ENCODE measurements at regions not wholly inside any gene's neighbourhood (a gene's known extent, or its start where the extent isn't known, plus 50 kb on each side); places are given as distances from the start of the nearest gene placed in this dataset.
A peak's percentile ranks its signal among the peaks of the same experiment; 100 is the strongest.

DNA sequence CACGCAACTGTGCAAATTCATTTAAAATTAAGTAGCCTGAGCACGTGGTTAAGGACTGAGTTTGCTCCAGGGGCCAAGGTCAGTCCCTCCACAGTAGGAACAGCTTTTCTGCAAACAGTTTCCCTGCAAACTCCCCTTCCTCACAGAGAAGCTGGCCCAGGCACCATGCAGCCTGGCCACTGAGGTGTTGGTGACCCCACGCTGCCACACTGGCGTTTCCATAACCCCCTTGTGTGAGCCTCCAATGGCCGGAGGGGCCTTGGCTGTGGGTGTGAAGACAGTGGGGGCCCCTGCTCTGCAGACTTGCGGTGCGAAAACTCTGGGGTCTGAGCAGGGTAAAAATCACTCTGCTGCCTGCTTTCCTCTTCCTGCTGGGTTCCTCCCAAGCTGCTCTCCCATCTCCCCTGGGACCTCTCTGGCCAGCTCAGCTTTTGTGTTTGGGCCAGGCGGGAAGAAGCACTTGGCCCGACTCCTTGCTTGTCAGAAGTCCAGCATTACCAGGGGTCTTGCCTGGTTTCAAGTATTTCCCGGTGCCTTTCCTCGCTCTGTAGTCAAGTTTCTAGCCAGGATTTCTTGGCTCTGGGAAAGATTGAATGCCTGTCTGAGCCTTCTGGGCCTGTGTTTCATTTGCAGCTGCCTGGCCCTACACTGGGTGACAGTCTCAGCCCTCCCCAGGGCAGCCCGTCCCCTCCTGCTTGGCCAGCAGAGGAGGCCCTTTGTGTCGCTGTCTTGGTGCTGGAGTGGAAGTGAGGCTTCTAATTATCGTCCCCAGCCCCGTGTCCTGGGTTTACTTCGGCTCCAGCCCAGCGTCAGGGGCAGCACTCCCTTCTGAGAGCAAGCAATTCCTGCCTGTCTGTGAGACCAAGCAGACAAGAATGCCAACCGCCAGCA lies 131.4 kb upstream of the SLC1A4 start:
- no peak overlapping the region for H3K4me3 ChIP-seq (ENCODE audit: low read length)
- no peak for DNase-seq (ENCODE audit: low read depth)
- TF ChIP-seq, protein P1, sequence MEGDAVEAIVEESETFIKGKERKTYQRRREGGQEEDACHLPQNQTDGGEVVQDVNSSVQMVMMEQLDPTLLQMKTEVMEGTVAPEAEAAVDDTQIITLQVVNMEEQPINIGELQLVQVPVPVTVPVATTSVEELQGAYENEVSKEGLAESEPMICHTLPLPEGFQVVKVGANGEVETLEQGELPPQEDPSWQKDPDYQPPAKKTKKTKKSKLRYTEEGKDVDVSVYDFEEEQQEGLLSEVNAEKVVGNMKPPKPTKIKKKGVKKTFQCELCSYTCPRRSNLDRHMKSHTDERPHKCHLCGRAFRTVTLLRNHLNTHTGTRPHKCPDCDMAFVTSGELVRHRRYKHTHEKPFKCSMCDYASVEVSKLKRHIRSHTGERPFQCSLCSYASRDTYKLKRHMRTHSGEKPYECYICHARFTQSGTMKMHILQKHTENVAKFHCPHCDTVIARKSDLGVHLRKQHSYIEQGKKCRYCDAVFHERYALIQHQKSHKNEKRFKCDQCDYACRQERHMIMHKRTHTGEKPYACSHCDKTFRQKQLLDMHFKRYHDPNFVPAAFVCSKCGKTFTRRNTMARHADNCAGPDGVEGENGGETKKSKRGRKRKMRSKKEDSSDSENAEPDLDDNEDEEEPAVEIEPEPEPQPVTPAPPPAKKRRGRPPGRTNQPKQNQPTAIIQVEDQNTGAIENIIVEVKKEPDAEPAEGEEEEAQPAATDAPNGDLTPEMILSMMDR (IDR thresholded peaks at IDR 0.05; ENCODE audit: insufficient read depth, low read depth, low read length, missing control alignments) = no peak

DNA sequence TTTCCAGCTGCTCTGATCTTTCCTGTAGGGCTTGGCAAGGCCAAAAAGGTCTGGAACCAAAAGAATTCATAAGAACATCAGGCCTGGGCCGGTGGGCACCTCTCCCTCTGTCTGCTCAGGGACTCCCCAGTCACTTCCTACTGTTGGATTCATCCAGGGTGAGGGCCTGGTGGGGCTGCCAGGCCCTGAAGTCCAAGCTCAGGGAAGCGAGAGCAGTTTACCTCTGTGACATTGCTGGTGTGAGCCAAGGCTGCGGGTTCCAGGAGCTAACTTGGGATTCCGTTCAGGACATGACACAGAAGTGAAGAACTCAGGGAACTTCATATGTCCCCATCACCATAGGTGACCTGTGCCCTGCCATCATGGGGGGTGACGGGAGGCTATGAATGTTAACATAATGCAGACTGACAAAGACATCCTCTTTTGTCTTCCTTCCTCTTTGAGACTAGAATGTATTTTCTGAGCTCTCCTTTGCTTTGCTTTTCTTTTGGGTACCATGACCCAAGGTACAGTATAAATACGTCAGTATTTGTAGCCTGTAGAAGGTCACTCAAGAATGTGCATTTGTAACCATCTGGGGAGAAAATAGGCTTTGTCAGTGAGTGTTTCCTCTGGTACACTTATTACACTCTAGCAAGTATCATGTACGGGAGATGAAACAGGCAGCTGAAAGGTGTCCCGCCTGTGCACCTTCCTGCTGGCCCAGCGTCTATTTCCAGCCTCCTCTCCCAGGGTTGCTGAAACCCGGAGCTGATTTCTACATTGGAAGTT lies 130.5 kb upstream of the SLC1A4 start:
- DNase-seq (ENCODE audit: low read depth) = no peak
- TF ChIP-seq, protein P1 (IDR thresholded peaks at IDR 0.05; ENCODE audit: insufficient read depth, low read depth, low read length, missing control alignments) = no peak
- no peak overlapping the region for H3K4me3 ChIP-seq (ENCODE audit: low read length)

DNA sequence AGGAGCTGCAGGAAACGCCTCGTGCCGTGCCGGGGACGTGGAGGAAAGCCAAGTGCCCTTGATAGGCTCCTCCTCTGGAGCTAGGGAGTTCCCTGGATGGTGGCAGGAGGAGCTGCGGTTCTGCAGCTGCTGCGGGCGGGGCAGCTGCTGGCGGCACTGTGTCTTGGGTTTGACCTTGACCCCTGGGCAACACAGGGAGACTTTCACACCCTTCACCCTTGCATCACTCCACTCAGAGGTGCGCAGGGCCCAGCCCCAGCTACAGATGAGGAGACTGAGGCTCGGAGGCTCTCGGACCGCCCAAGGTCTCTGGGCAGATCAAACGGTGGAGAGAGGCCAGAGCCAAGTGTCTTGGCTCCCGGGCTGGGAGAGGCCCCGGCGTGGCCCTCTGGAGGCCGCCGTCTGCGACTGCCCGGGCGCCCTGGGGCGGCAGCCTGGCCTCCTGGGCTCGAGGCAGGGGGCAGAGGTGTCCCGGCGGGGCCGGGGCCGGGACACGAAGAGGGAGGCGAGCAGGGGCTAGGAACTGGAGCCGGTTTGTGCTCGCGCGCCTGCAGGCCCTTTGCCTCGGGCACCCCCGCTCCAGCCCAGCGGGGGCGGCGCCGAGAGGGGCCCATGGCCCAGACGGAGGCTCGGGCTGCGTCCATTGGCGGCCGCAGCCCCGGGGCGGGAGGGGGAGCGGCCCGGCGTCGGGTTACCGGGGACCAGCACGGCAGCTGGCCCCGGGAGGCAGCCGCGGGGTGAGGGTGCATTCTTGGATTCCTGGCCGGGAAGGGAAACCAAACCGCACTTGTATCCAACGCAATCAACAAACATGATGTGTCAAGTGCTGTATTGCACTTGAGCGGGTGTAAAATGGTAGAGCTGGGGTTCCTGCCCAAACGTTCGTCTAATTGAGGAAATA lies 129.6 kb upstream of the SLC1A4 start:
- H3K4me3 ChIP-seq (ENCODE audit: low read length) = peak overlapping the region; percentile 21
- TF ChIP-seq, protein P1 (IDR thresholded peaks at IDR 0.05; ENCODE audit: insufficient read depth, low read depth, low read length, missing control alignments) = no peak
- peak; percentile 80 for DNase-seq (ENCODE audit: low read depth)

DNA sequence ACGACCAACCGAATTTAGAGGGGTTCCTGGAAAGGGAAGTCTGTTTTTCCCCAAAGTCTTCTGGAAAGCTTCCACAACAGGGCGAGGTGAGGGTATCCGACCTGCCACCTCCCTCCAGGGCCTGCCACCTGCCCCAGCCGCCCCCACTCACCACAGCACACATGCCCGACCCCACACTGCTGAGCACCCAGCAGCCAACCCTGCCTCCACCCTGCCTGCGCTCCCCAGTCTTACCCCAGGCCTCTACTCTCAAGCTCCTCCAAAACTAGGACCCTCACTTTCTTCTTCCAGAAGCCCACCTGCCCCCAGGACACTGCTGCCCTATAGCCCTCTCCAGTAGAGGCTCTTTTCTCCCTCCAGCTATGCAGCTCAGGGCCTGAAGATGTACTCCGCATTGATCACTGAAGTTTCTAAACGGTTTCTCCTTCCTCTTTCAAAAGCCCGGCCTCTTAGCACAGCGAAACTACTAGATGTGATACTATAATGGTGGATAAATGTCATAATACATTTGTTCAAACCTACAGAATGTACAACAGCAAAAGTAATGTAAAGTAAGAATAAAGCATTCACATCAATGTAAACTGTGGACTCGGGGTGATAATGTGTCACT lies 128.8 kb upstream of the SLC1A4 start:
- TF ChIP-seq, protein P1 (IDR thresholded peaks at IDR 0.05; ENCODE audit: insufficient read depth, low read depth, low read length, missing control alignments) = no peak
- no peak overlapping the region for H3K4me3 ChIP-seq (ENCODE audit: low read length)
- DNase-seq (ENCODE audit: low read depth) = no peak

DNA sequence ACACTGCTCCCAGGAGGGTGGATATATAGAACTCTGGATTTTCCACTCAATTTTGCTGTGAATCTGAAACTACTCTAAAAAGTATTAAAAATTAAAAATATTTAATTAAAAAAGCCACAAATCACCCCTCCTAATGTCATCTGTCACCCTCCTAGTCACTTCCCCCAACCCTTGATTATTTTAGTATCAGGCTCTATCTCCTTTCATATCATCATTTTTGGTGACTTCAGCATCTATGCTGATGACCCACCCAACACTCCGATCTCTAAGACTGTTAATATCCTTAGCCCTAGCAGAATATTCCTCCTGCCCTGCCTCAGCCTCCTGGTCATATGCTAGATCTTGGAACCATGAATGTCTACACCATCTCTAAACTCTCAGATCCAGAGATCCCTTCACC lies 128.3 kb upstream of the SLC1A4 start:
- TF ChIP-seq, protein P1 (IDR thresholded peaks at IDR 0.05; ENCODE audit: insufficient read depth, low read depth, low read length, missing control alignments) = no peak
- no peak for DNase-seq (ENCODE audit: low read depth)
- H3K4me3 ChIP-seq (ENCODE audit: low read length) = no peak overlapping the region
